ENCODE measurements at regions not wholly inside any gene's neighbourhood (a gene's known extent, or its start where the extent isn't known, plus 50 kb on each side); places are given as distances from the start of the nearest gene placed in this dataset.
"Not testable (repeated sequence)": the region's sequence is repeated elsewhere in the genome, so short reads cannot be mapped to it uniquely, and the experiment has no call there.

GRCh38 chrX:128728943-128729342, 676.7 kb upstream of the ACTRT1 start:
- in situ Hi-C loops (cut with HindIII; ENCODE audit: low pct_unique_long_range_greater_than_20kb, low sequenced_read_pairs): no loop called here
- DNase-seq (ENCODE audit: low read depth): no peak

DNA sequence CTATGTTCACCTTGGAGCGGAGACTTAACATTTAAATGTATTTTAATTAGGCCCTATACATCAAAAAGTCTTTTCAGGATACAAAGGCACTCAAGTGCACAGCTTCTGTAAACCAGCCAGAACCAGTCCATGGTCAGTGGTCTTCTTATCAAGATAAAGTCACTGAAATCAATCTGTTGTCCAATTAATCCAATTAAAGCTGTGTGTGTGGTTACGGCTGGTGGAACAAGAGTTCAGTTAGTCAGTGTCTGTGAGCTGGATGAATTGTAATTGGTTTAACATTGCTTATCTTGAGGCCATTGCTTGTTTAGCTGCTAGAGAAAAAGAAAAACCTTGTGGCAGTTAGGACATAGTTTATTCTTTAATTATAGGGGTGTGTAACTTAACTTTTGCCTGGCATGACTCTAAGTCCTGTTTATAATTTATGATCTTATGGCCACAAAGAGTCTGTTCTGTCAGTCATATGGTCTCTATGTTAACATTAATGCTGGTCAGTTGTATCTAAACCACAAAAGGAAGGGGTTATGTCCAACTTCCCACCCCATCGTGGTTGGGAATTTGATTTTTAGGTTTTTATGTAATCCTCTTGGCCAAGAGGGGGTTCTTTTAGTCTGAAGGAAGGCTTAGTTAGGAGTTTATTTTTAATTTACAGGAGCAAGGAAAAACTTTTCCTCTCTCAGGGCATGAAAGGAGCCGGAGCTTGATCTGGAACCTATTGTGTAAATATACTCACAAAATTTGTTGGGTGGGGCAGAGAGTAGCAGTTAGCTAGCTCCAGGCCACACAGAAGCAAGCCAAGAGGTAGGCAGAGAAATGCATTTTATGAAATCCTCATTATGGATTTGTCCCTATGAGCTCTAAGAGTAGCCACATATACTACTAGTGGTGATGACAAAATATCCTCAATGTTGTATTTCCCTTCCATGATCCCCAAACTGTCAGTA, 665.7 kb upstream of the ACTRT1 start:
- no peak for DNase-seq (ENCODE audit: low read depth)
- in situ Hi-C loops (cut with HindIII; ENCODE audit: low pct_unique_long_range_greater_than_20kb, low sequenced_read_pairs): no loop called here

DNA sequence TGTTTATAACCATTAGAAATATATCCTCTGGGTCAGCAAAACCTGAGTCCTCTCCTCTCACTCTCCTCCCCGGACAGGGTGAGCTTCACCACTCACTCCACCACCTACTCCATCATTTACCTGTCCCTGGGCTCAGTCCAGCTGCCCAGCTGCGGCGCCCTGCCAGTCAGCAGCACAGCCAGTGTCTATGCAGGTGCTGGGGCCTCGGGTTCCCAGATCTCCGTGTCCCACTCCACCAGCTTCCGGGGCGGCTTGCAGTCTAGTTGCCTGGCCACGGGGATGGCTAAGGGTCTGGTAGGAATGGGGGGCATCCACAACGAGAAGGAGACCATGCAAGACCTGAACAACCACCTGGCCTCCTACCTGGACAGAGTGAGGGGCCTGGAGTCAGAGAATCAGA, 662.2 kb upstream of the ACTRT1 start:
- in situ Hi-C loops (cut with HindIII; ENCODE audit: low pct_unique_long_range_greater_than_20kb, low sequenced_read_pairs): no loop called here
- no peak for DNase-seq (ENCODE audit: low read depth)

- no peak for DNase-seq (ENCODE audit: low read depth)
- in situ Hi-C loops (cut with HindIII; ENCODE audit: low pct_unique_long_range_greater_than_20kb, low sequenced_read_pairs): no loop called here
Observed at GRCh38 chrX:128699716-128700285, 647.6 kb upstream of the ACTRT1 start.

GRCh38 chrX:128698573-128699181, 646.5 kb upstream of the ACTRT1 start:
- in situ Hi-C loops (cut with HindIII; ENCODE audit: low pct_unique_long_range_greater_than_20kb, low sequenced_read_pairs): no loop called here
- DNase-seq (ENCODE audit: low read depth): no peak

GRCh38 chrX:128691872-128692271, 639.7 kb upstream of the ACTRT1 start:
- in situ Hi-C loops (cut with HindIII; ENCODE audit: low pct_unique_long_range_greater_than_20kb, low sequenced_read_pairs): no loop called here
- no peak for DNase-seq (ENCODE audit: low read depth)

DNA sequence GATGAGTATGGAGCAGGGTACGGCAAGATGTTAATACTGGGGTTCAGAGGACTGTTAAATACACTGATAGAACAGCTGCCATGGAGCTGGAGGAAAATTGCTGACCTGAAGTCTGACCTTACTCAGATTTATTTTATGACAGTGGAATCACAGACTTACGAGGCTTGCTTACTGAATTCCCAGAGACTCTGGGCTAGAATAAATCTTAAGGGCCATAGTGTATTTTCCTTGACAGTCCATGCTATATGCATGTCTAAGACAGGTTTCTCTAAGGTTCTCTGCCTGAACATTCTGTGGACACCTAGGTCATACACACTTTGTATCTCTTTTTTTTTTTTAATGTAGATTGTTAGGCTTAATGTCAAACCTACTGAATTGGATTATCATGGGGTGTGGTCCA, 633.2 kb upstream of the ACTRT1 start:
- no peak for DNase-seq (ENCODE audit: low read depth)
- in situ Hi-C loops (cut with HindIII; ENCODE audit: low pct_unique_long_range_greater_than_20kb, low sequenced_read_pairs): no loop called here

GRCh38 chrX:128676651-128677050, 624.4 kb upstream of the ACTRT1 start:
- in situ Hi-C loops (cut with HindIII; ENCODE audit: low pct_unique_long_range_greater_than_20kb, low sequenced_read_pairs): no loop called here
- DNase-seq (ENCODE audit: low read depth): no peak

GRCh38 chrX:128674326-128675086, 622.3 kb upstream of the ACTRT1 start:
- DNase-seq (ENCODE audit: low read depth); in situ Hi-C loops (cut with HindIII; ENCODE audit: low pct_unique_long_range_greater_than_20kb, low sequenced_read_pairs): not testable (repeated sequence)

DNA sequence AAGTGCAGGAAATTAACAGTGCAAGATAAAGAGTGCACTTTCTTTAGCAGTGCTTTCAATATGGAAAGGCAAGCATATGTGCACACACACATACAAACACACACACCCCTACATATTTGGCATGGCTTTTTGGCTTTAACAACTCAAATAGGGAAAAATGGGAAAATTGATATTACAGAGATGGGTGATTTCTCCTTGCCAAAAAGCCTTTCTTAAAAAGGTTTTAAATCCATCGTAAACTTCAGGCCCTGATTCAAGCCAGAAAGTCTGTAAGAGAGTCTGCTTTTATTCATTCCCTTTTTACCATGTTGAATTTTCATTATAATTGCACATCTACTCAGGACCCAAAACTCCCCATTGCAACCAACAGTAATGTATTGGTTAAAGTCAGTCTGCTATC, 612.0 kb upstream of the ACTRT1 start:
- DNase-seq (ENCODE audit: low read depth): no peak
- in situ Hi-C loops (cut with HindIII; ENCODE audit: low pct_unique_long_range_greater_than_20kb, low sequenced_read_pairs): no loop called here

DNA sequence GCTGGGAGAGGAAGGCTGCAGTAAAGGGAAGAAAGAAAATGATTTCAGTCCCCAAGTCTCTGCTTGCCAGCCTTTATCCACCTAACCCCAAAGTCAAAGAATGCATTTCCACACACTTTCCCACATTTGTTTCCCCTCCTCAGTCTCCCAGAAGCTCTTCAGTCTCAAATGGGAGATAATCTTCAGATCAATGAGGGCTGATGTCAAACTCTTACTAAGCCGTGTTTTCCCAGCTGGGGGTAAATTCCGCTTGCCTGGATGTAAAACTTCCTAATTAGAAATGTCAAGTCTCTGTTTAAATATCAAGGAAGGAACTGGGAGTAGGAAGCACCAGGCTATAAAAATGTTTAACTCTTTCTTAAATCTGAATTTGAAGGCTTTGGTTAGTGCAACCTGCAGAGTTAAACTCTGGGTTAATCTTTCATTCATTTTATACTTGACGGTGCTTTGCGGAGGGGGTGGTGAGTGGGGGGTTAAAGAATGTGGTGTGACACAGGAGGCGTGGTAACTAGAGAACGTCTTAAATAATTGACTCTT, 601.4 kb upstream of the ACTRT1 start:
- in situ Hi-C loops (cut with HindIII; ENCODE audit: low pct_unique_long_range_greater_than_20kb, low sequenced_read_pairs): no loop called here
- DNase-seq (ENCODE audit: low read depth): no peak

GRCh38 chrX:128650326-128650725, 598.1 kb upstream of the ACTRT1 start:
- in situ Hi-C loops (cut with HindIII; ENCODE audit: low pct_unique_long_range_greater_than_20kb, low sequenced_read_pairs): no loop called here
- no peak for DNase-seq (ENCODE audit: low read depth)

- in situ Hi-C loops (cut with HindIII; ENCODE audit: low pct_unique_long_range_greater_than_20kb, low sequenced_read_pairs): no loop called here
- no peak for DNase-seq (ENCODE audit: low read depth)
Observed at GRCh38 chrX:128634754-128635153, 582.6 kb upstream of the ACTRT1 start.

DNA sequence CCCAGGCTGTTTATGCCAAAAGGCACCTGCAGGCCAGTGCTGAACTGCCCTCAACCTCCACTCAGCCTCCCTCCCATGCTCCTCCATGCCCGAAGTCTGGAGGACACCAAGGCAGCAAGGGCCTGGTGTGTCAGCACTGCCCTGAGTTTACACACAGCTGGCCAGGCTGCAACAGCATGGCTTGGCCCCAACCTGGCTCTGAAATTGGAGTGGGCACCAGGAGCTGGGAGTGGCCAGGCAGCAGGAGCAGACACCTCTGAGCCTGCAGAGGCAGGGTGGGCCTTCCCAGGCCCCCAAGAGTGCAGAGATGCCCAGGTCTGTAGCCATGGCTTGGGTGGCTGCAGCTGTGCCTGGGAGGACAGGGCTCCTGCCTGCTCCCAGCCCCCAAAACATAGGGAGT, 571.2 kb upstream of the ACTRT1 start:
- in situ Hi-C loops (cut with HindIII; ENCODE audit: low pct_unique_long_range_greater_than_20kb, low sequenced_read_pairs): no loop called here
- DNase-seq (ENCODE audit: low read depth): no peak

GRCh38 chrX:128622296-128622695, 570.1 kb upstream of the ACTRT1 start:
- in situ Hi-C loops (cut with HindIII; ENCODE audit: low pct_unique_long_range_greater_than_20kb, low sequenced_read_pairs): no loop called here
- DNase-seq (ENCODE audit: low read depth): no peak

DNA sequence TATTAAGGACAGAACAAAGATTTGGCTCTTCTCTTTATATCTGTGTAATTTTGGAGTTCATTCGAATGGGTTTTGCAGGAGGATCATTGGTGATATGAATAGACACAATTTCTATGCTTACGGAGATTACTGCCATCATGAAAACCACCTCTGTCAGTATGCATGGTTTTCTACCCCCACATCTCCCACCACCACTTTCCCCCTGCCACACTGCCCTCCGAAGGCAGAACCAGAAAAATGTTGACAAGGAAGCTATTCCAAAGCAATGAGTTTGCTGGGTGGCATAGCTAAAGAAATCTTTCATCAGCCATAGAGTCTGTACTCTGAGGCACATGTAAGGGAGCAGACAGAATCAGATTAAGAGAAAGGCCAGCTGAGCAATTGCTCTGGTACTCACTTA, 567.3 kb upstream of the ACTRT1 start:
- no peak for DNase-seq (ENCODE audit: low read depth)
- in situ Hi-C loops (cut with HindIII; ENCODE audit: low pct_unique_long_range_greater_than_20kb, low sequenced_read_pairs): no loop called here

- no peak for DNase-seq (ENCODE audit: low read depth)
- in situ Hi-C loops (cut with HindIII; ENCODE audit: low pct_unique_long_range_greater_than_20kb, low sequenced_read_pairs): no loop called here
Observed at GRCh38 chrX:128616933-128617332, 564.7 kb upstream of the ACTRT1 start.

DNA sequence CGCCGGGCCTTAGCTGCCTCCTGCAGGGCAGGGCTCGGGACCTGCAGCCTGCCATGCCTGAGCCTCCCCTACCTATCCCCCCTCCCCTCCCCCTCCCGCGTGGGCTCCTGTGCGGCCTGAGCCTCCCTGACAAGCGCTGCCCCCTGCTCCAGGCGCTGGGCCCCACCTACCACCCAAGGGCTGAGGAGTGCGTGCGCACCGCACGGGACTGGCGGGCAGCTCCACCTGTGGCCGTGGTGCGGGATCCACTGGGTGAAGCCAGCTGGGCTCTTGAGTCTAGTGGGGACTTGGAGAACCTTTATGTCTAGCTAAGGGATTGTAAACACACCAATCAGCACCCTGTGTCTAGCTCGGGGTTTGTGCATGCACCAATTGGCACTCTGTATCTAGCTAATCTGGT, 554.6 kb upstream of the ACTRT1 start:
- in situ Hi-C loops (cut with HindIII; ENCODE audit: low pct_unique_long_range_greater_than_20kb, low sequenced_read_pairs); DNase-seq (ENCODE audit: low read depth): not testable (repeated sequence)
